CD4-positive, alpha-beta T cell treated with Interleukin-17A for 4 hours (primary cell): ENCODE measurements at regions not wholly inside any gene's neighbourhood (a gene's known extent, or its start where the extent isn't known, plus 50 kb on each side); places are given as distances from the start of the nearest gene placed in this dataset.

Experiments
- DNase-seq: peaks from one replicate; pipeline ENCODE4 v3.0.0-alpha.2; 2020; ENCODE audit warnings: mixed read lengths

DNA sequence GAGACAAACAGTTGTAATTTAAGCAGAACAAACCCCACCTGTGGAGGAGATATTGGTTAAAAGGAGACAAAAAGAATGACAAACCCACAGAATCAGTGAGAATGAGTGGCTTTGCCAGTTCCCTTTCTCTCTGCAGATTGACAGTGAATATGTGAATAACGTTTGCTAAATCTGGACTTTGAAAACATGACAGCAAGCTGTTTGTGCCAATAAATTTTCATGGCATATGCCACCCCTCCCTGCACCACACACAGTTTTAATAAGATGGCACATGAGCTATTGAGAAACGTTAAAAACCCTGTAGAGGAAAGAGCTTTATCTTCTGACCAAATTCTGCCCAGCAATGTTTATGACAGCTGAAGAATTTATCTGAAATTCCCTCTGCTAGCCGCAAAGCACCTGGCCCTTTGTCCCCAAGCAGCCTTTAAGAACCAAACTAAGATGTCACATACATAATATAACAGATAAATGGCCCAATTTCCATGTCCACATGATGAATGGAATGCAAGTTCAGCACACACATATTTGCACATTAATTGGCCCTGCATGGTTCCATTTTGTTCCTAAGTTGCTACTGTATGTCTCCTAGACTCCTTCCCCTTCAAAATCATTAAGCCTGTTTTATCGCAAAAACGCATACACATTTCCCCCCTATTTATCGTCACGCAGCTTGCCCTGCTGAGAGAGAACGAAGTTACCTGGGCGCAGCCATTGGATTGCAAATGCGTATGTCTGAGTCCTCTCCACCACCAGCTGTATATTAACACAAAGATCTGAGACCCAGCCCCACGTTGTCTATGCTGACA lies 773.5 kb upstream of the EEF2KMT start:
- no peak for DNase-seq

- no peak for DNase-seq
These were observed 769.7 kb upstream of the EEF2KMT start for GRCh38 chr16:5867250-5867649.

GRCh38 chr16:5865236-5865635 lies 767.6 kb upstream of the EEF2KMT start:
- DNase-seq: no peak

DNA sequence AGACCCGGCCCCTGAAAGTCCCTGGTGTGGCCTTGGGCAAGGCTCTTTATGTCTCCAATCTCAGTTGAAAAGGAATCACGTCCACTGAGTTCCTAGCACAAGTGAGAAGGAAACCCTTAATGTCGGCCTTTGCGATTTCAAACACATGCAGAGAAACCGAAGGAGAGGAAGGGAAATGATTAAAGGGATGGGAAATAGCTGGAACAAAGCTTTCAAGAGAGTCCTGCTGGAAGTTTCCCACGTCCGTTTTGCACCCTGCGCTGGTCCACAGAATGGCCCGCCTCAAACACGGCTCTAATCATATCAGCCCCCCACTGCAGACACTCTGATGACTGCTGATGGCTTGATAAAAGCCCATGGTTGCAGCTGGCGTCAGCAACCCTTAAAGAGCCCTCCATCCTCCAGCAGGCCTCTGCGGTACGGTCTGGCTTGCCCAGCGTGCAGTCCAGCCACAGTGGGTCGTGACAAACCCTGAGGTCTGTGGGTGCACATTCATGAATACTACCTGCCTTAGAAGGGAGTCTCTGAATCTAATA lies 765.5 kb upstream of the EEF2KMT start:
- no peak for DNase-seq

- no peak for DNase-seq
These were observed 764.7 kb upstream of the EEF2KMT start for GRCh38 chr16:5862103-5862840.

GRCh38 chr16:5861241-5861640 lies 763.6 kb upstream of the EEF2KMT start:
- no peak for DNase-seq

- no peak for DNase-seq
These were observed 760.6 kb upstream of the EEF2KMT start for GRCh38 chr16:5858180-5858579.

GRCh38 chr16:5854027-5854426 lies 756.4 kb upstream of the EEF2KMT start:
- DNase-seq: no peak

DNA sequence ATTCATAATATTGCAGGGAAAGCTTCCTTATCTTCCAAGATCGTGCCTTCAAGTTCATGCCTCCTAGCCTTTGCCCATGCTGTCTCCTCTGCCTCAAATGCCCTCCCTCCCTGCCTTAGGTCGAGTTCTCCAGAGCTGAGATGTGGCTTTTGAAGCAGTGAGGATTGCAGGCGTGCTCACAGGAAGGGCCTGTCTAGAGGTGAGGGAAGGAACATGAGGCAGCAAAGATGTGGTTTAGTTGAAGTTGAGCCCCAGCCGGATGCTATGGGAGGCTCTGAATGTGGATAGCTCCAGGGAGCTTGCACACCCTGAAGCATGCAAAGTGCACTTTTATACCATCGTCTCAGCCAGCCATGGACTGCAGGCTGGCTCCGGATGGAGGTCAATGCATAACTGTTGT lies 754.6 kb upstream of the EEF2KMT start:
- no peak for DNase-seq

DNA sequence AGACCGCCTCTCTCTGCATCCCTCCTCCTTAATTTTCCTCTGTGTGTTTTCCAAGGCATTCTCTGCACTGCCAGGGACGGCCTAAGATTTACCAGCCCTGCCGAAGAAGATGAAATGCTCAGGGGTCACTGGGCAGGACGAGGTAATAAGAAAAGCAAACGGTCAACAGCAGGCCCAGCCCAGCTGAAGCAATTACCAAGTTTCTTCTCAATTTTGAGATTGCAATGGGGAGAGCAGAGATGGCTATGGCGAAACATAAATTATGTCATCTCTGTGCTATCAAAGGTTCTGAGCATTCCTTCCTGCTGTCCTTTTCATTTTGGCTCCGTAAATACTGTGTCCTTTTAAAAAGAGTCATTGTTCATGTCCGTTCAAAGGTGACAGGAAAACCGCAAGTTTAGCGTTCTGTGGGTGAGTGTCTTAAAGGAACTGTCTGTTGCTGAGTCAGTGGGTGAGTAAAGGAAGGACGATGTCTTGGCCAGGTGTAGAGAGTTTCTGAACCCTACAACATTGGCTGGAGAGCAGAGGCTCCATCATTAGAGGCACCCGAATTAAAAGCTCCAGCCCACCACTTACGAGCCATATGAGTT lies 753.9 kb upstream of the EEF2KMT start:
- DNase-seq: no peak

DNA sequence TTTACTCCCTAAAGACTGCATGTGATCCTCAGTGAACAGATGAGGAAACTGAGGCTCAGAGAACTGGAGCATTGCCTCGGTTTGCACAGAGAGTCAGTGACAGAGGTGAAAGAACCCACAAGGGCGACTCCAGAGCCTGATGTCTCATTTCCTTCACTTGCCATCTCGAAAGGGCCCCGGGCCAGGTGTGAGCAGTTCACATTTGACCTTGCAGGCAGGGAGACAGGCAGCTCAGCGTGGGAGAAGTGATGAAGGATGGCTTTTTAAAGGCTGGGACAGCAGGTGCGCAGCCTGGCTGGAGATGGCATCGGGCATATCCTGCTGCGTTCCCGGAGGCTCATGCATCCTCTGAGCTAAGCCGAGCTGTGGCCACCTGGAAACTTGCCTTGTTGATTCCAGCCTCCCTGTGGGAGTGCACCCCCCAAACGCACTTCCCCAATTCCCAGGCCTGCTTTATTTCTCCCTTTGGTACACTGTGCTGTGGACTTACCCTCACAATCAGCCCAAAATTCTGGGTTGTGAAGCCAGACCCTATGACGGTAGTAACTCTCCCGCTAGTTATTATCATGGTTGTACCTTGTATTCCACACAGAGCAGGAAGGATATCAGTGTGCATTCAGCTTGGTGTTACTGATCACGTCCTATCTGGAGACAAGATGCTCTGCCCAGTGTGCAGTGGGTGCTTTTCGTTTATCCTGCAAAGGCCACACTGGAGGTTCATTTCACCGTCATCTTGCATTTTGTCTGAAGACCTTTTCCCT lies 753.2 kb upstream of the EEF2KMT start:
- DNase-seq: no peak

DNA sequence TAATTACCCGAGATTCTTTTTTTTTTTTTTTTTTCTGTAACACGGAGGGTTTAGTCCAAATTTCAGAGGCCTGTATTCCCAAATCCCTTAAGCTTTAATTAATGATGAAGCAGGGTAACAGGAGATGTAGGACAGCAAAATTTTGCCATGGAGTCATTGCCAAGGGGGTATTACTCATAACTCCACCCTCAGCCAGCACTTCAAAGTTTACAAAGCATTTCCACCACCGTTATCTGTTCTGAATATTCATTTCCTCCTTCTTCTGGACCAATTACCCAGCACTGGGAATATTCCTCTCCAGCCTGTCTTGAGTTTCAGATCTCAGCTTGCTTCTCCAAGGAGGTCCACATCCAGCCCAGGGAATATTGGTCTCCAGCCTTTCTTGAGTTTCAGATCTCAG lies 747.5 kb upstream of the EEF2KMT start:
- DNase-seq: no peak

DNA sequence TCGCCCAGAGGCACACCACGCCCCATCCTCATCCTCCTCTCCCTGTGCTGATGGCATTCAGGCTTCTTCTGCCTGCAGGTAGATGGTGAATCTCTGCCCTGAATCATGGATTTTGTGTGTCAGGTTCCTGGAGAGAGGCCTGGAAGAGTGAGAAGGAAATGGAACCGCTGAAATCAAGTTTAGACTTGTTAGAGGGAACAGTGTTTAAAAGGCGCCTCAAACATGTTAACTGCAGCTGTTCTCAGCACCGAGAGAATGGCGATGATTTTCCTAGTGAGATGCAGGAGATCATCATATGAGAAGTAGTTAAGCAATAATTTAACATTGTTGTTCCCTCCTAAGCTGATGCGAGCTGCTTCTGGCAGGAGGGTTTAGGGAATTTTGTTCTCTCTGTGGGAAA lies 744.4 kb upstream of the EEF2KMT start:
- no peak for DNase-seq

DNA sequence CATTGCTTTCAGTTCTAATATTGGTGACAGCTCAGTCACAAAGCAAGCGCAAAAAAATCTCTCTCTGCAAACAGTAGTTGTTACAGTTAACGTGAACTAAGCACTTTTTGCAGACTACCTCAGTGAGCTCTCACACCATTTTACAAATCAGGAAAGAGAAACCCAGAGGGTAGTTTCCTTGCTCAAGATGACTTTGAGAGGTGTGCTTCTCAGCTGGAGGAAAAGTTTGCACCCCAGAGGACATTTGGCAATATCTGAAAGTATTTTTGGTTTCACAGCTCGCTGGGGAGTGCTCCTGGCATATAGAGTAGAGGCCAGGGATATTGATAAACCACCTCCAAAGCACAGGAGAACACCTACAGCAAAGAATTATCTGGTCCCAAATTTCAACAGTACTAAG lies 741.1 kb upstream of the EEF2KMT start:
- no peak for DNase-seq

GRCh38 chr16:5838071-5838470 lies 740.5 kb upstream of the EEF2KMT start:
- DNase-seq: no peak

DNA sequence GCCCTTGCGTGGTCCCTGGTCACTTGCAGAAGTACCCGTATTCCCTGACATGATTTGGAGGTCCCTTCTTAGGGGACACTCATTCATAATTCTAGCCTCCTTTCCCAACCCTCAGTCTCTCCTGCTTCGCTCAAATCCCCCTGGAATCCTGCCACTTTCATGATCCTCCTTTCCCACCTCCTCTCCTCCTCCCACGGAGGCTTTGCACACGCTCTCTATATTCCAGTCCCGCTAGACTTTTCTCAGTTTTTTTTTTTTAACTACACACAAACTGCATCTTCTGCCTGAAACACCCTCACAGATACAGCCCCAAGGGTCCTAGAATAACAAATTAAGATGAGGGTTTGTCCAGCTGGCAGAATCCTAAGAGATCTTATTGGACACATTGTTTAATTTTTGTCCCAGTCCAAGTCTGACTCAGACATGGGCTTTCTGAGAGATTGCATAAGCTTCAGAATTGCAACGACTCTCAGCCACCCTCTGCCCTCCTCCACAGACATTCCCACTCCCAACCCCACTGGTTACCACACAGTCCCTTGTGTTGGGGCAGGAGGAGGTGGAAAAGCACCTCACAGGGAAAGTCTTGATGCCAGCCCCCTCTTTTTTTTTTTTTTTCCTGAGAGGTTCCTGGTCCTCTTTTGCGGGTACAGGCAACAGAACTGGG lies 739.5 kb upstream of the EEF2KMT start:
- no peak for DNase-seq

DNA sequence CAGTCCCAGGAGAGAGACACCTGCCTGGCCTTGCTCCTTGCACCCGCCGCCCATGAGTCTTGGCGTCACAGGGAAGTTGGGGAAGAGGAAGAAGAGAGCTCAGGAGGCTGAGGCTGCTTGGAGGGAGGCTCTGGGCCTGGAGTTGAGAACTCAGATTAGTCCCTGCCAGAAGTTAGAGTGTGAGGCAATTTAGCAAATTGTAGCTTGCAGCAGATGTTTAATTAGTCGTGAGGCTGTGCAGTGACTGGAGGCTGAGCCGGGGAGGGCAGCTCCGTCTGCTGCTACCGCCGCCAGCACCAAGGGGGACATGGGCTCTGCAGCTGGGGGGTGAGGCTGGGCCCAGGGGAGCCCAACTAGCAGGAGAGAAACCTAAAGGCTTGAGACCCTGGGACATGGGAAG lies 738.3 kb upstream of the EEF2KMT start:
- DNase-seq: no peak

- no peak for DNase-seq
These were observed 728.7 kb upstream of the EEF2KMT start for GRCh38 chr16:5826332-5826731.

- DNase-seq: no peak
These were observed 722.9 kb upstream of the EEF2KMT start for GRCh38 chr16:5820472-5820871.

GRCh38 chr16:5815570-5816237 lies 718.1 kb upstream of the EEF2KMT start:
- no peak for DNase-seq

GRCh38 chr16:5801396-5801795 lies 703.8 kb upstream of the EEF2KMT start:
- DNase-seq: no peak

DNA sequence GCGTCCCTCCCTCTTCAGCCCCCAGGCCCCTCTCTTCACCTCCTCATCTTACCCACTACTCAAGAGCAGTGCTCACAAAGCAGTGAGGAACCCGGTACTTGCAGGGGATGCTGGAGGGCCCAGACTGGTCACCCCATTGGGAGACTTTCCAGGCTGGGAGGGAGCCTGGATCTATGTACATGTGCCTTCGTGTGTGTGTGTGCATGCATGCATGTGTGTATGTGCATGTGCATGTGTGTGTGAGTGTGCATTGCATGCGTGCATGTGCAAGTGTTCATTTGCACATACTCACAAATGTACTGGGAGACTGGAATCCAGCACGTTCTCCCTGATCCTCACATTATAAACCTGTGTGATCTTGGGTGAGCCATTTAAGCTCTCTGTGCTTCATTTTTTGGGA lies 696.0 kb upstream of the EEF2KMT start:
- DNase-seq: no peak
